Tibial nerve (tissue), 3 donors: ENCODE measurements at regions not wholly inside any gene's neighbourhood (a gene's known extent, or its start where the extent isn't known, plus 50 kb on each side); places are given as distances from the start of the nearest gene placed in this dataset.
"Not testable (repeated sequence)": the region's sequence is repeated elsewhere in the genome, so short reads cannot be mapped to it uniquely, and the experiment has no call there.

ENCODE experiments used
- POLR2A ChIP-seq, 2 donors: fragments of 450-650 bp; IDR thresholded peaks; one replicate each; pipeline ENCODE4 v1.6.1; 2017; ENCODE audit warnings: antibody characterized with exemption in 2 of 2, mild to moderate bottlenecking in 2 of 2, moderate library complexity in 2 of 2
- TF ChIP-seq, protein P1 (sequence below), 5 experiments: fragments of 200-600 bp in 3 of 5; fragments of 450-650 bp in 2 of 5; sonication (generic) in 3 of 5; IDR thresholded peaks; one replicate each; pipeline ENCODE4 v1.5.1; 2016 to 2019; ENCODE audit warnings: antibody characterized with exemption in 5 of 5, mild to moderate bottlenecking in 3 of 5, moderate library complexity in 2 of 5

DNA sequence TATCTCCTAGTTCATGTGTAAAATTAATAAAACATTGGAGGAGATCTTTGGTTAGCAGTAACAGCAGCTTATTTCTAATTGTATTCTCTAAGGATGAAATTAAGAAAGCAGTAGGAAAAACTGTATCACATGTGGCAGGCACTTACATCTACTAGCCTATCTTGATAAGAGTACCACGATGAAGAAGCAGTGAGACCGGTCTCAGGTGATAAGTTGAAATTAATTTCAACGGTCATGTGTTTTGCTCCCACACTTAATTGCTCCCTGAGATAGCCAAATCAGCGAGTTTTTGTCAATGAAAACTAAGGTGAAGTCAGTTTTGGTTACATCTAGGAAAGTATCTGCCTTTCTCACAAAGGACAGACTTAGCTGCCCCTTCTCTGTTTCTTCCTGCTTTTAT, 115.8 kb upstream of the WIPF3 start:
- TF ChIP-seq, protein P1, sequence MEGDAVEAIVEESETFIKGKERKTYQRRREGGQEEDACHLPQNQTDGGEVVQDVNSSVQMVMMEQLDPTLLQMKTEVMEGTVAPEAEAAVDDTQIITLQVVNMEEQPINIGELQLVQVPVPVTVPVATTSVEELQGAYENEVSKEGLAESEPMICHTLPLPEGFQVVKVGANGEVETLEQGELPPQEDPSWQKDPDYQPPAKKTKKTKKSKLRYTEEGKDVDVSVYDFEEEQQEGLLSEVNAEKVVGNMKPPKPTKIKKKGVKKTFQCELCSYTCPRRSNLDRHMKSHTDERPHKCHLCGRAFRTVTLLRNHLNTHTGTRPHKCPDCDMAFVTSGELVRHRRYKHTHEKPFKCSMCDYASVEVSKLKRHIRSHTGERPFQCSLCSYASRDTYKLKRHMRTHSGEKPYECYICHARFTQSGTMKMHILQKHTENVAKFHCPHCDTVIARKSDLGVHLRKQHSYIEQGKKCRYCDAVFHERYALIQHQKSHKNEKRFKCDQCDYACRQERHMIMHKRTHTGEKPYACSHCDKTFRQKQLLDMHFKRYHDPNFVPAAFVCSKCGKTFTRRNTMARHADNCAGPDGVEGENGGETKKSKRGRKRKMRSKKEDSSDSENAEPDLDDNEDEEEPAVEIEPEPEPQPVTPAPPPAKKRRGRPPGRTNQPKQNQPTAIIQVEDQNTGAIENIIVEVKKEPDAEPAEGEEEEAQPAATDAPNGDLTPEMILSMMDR (IDR thresholded peaks at IDR 0.05) = not testable (repeated sequence)
- TF ChIP-seq POLR2A (IDR thresholded peaks at IDR 0.05) = not testable (repeated sequence)
